ENCODE measurements at regions not wholly inside any gene's neighbourhood (a gene's known extent, or its start where the extent isn't known, plus 50 kb on each side); places are given as distances from the start of the nearest gene placed in this dataset.

DNA sequence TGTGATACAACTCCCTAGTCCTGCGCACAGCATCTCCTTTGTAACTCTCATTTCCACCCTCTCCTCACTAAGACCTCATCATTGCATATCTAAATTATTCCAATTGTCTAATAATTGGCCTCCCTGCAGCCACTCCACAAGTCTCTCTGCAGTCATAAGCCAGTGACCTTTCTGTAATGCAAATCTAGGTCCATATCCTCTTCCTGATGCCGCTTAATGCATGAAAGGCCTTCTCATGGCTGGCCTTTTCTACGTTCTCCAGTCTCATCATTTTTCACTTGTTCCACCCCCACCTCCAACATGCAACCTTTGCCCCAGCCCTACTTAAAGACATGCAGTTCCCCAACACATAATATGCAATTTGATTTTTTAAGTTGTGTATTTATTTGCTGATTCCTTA lies 96.0 kb downstream of the RPAP3 start:
- SMC1A ChIA-PET (ENCODE audit: uncharacterized antibody, unreplicated experiment): no interaction called here
- Histone ChIP-seq H3K4me1 (ENCODE audit: control insufficient read depth, insufficient read depth, low read length) (no peaks in the 10 kb centered on the region), H3K36me3 (ENCODE audit: control insufficient read depth in 2 of 2, insufficient read depth in 2 of 2, low read length in 1 of 2) (no peaks in the 10 kb centered on the region), H3K9me3 (replicated peaks; ENCODE audit: control insufficient read depth, insufficient read depth, low read length) (peaks cover 5% of the 10 kb centered on the region; the same call in 1 of the 3 replicates), H3K4me2 (ENCODE audit: control insufficient read depth, insufficient read depth) (no peak overlapping the region), H3K27me3 (replicated peaks in 1 of 2; ENCODE audit: control insufficient read depth in 2 of 2, insufficient read depth in 2 of 2, low read length in 1 of 2) (no peaks in the 10 kb centered on the region), H3K4me3 (no peak overlapping the region), H3K9ac (ENCODE audit: control insufficient read depth, insufficient read depth, low read length) (no peak overlapping the region), H3K27ac (ENCODE audit: control insufficient read depth, insufficient read depth) (no peak overlapping the region), H2AFZ (ENCODE audit: control insufficient read depth, low read depth, low read length) (no peak overlapping the region), H4K20me1 (ENCODE audit: control insufficient read depth, insufficient read depth) (no peaks in the 10 kb centered on the region), H3K79me2 (ENCODE audit: control insufficient read depth, insufficient read depth, low read length) (no peaks in the 10 kb centered on the region)
- FAIRE-seq (no peak), ATAC-seq (no peak), DNase-seq (ENCODE audit: low read depth, low spot score) (no peak)
- WGBS (ENCODE audit: insufficient coverage, insufficient replicate concordance, low lambda C conversion rate, missing lambda C conversion rate): 67% methylated on average over 3 of the region's 3 CpGs
- intact Hi-C loops (cut with micrococcal nuclease; ENCODE audit: unreplicated experiment) (no loop called here), in situ Hi-C loops (cut with MboI) (no loop called here)
- CTCF ChIA-PET: no interaction called here
- RAD21 ChIA-PET (ENCODE audit: unreplicated experiment): no interaction called here
- BruUV-seq (replicated peaks): no TSS peak
- POLR2A ChIA-PET: no interaction called here
- no peak for TF ChIP-seq PML (IDR thresholded peaks at IDR 0.05; ENCODE audit: low read length)
- no peak for TF ChIP-seq KAT2A (conservative IDR thresholded peaks at IDR 0.05; ENCODE audit: control insufficient read depth, low read depth, low read length)
- TF ChIP-seq MYC (IDR thresholded peaks at IDR 0.05; ENCODE audit: insufficient read depth, insufficient read length, insufficient replicate concordance, low read length, severe bottlenecking): no peak
- no peak for TF ChIP-seq TARDBP (IDR thresholded peaks at IDR 0.05; ENCODE audit: borderline replicate concordance)
- no peak for TF ChIP-seq SIX5 (IDR thresholded peaks at IDR 0.05; ENCODE audit: low read depth, low read length, severe bottlenecking)
- no peak for TF ChIP-seq POLR2A (IDR thresholded peaks at IDR 0.05; ENCODE audit: low read depth, low read length)
- TF ChIP-seq, protein P1, sequence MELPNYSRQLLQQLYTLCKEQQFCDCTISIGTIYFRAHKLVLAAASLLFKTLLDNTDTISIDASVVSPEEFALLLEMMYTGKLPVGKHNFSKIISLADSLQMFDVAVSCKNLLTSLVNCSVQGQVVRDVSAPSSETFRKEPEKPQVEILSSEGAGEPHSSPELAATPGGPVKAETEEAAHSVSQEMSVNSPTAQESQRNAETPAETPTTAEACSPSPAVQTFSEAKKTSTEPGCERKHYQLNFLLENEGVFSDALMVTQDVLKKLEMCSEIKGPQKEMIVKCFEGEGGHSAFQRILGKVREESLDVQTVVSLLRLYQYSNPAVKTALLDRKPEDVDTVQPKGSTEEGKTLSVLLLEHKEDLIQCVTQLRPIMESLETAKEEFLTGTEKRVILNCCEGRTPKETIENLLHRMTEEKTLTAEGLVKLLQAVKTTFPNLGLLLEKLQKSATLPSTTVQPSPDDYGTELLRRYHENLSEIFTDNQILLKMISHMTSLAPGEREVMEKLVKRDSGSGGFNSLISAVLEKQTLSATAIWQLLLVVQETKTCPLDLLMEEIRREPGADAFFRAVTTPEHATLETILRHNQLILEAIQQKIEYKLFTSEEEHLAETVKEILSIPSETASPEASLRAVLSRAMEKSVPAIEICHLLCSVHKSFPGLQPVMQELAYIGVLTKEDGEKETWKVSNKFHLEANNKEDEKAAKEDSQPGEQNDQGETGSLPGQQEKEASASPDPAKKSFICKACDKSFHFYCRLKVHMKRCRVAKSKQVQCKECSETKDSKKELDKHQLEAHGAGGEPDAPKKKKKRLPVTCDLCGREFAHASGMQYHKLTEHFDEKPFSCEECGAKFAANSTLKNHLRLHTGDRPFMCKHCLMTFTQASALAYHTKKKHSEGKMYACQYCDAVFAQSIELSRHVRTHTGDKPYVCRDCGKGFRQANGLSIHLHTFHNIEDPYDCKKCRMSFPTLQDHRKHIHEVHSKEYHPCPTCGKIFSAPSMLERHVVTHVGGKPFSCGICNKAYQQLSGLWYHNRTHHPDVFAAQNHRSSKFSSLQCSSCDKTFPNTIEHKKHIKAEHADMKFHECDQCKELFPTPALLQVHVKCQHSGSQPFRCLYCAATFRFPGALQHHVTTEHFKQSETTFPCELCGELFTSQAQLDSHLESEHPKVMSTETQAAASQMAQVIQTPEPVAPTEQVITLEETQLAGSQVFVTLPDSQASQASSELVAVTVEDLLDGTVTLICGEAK (IDR thresholded peaks at IDR 0.05; ENCODE audit: borderline replicate concordance): no peak
- TF ChIP-seq EZH2 (IDR thresholded peaks at IDR 0.05; ENCODE audit: borderline replicate concordance, control insufficient read depth, low read depth, low read length): no peak
- TF ChIP-seq LARP7 (IDR thresholded peaks at IDR 0.05): no peak
- no peak for TF ChIP-seq WRNIP1 (IDR thresholded peaks at IDR 0.05; ENCODE audit: borderline replicate concordance, low read depth, low read length)
- TF ChIP-seq, protein P2, sequence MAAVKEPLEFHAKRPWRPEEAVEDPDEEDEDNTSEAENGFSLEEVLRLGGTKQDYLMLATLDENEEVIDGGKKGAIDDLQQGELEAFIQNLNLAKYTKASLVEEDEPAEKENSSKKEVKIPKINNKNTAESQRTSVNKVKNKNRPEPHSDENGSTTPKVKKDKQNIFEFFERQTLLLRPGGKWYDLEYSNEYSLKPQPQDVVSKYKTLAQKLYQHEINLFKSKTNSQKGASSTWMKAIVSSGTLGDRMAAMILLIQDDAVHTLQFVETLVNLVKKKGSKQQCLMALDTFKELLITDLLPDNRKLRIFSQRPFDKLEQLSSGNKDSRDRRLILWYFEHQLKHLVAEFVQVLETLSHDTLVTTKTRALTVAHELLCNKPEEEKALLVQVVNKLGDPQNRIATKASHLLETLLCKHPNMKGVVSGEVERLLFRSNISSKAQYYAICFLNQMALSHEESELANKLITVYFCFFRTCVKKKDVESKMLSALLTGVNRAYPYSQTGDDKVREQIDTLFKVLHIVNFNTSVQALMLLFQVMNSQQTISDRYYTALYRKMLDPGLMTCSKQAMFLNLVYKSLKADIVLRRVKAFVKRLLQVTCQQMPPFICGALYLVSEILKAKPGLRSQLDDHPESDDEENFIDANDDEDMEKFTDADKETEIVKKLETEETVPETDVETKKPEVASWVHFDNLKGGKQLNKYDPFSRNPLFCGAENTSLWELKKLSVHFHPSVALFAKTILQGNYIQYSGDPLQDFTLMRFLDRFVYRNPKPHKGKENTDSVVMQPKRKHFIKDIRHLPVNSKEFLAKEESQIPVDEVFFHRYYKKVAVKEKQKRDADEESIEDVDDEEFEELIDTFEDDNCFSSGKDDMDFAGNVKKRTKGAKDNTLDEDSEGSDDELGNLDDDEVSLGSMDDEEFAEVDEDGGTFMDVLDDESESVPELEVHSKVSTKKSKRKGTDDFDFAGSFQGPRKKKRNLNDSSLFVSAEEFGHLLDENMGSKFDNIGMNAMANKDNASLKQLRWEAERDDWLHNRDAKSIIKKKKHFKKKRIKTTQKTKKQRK (IDR thresholded peaks at IDR 0.05; ENCODE audit: low read depth, low read length): no peak
- TF ChIP-seq, protein P3, sequence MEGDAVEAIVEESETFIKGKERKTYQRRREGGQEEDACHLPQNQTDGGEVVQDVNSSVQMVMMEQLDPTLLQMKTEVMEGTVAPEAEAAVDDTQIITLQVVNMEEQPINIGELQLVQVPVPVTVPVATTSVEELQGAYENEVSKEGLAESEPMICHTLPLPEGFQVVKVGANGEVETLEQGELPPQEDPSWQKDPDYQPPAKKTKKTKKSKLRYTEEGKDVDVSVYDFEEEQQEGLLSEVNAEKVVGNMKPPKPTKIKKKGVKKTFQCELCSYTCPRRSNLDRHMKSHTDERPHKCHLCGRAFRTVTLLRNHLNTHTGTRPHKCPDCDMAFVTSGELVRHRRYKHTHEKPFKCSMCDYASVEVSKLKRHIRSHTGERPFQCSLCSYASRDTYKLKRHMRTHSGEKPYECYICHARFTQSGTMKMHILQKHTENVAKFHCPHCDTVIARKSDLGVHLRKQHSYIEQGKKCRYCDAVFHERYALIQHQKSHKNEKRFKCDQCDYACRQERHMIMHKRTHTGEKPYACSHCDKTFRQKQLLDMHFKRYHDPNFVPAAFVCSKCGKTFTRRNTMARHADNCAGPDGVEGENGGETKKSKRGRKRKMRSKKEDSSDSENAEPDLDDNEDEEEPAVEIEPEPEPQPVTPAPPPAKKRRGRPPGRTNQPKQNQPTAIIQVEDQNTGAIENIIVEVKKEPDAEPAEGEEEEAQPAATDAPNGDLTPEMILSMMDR (IDR thresholded peaks at IDR 0.05 in 2 of 3, conservative IDR thresholded peaks at IDR 0.05 in 1 of 3; ENCODE audit: control insufficient read depth in 2 of 3, extremely low read depth in 1 of 3, insufficient read depth in 1 of 3, low read depth in 3 of 3, low read length in 3 of 3): no peak
- TF ChIP-seq, protein P4, sequence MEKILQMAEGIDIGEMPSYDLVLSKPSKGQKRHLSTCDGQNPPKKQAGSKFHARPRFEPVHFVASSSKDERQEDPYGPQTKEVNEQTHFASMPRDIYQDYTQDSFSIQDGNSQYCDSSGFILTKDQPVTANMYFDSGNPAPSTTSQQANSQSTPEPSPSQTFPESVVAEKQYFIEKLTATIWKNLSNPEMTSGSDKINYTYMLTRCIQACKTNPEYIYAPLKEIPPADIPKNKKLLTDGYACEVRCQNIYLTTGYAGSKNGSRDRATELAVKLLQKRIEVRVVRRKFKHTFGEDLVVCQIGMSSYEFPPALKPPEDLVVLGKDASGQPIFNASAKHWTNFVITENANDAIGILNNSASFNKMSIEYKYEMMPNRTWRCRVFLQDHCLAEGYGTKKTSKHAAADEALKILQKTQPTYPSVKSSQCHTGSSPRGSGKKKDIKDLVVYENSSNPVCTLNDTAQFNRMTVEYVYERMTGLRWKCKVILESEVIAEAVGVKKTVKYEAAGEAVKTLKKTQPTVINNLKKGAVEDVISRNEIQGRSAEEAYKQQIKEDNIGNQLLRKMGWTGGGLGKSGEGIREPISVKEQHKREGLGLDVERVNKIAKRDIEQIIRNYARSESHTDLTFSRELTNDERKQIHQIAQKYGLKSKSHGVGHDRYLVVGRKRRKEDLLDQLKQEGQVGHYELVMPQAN (conservative IDR thresholded peaks at IDR 0.05): no peak
- no peak for TF ChIP-seq MEF2A (IDR thresholded peaks at IDR 0.05; ENCODE audit: insufficient read depth, low read depth, low read length)

Data from GM12878 (cell line).